ENCODE measurements at regions not wholly inside any gene's neighbourhood (a gene's known extent, or its start where the extent isn't known, plus 50 kb on each side); places are given as distances from the start of the nearest gene placed in this dataset.

GRCh38 chr6:6891949-6892461 lies 215.8 kb upstream of the RREB1 start:
- no peak for DNase-seq

DNA sequence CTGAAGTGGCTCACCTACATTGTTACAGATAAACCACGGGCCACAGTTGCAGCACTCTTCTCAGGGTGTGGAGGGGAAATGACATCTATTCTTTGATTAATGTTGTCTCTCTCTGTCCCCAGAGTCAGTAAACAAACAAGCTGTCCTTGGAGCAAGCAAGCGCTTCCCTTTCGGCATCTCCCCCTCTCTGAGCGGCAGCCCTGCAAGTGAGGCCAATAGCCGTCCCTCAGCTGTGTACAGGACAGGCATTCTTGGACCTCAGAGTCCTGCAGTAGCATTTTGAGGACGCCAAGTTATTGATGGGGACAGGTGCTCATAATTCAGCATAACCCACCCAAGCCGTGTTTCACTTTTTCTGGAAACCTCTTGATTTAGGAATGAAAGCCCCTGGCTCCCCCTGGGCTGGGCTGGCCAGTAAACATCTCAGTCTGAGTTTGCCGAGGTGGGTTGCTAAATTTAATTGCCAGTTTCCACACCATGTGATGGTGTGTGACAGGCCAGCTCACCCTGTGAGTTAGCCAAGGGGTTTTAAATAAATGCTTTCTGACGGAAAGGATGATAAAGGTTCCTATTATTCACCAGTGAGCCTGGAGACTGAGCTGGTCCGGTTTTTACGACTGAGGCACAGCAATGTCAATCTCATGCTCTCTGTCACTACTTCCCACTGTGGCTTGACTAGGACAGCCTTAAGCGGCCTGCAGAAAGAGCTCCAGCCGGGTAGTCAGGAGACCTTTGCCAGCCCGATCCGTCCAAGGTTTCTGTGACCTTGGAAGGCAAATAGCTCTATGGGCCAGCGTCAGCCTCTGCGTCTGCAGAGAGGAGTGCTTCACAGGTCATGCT lies 214.8 kb upstream of the RREB1 start:
- DNase-seq, result peak; percentile 78

- DNase-seq, result no peak
These were observed 214.1 kb upstream of the RREB1 start for GRCh38 chr6:6893701-6894100.

GRCh38 chr6:6895929-6896328 lies 211.8 kb upstream of the RREB1 start:
- DNase-seq, result no peak

DNA sequence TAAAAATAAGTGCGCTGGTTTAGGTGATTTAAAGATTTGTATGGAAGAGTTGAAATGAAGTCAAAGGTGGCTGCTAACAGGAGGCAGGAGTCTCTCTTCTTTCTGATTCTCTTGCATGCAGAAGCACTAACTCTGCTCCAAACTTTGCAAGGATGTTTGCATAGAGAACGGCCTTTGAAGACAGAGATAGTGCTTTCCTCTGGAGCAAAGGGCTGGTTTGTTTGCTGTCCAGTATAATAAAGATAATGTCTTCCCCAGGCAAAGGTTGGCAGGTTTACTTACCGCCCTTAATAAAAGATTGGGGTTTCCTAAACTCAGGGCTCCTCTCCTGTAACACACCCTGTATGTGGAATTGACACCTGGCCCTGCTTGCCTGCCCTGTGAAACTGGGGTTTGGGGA lies 210.6 kb upstream of the RREB1 start:
- DNase-seq, result no peak

GRCh38 chr6:6900569-6901204 lies 207.1 kb upstream of the RREB1 start:
- DNase-seq, result no peak

- DNase-seq, result peak; percentile 53
These were observed 206.5 kb upstream of the RREB1 start for GRCh38 chr6:6901205-6901719.

DNA sequence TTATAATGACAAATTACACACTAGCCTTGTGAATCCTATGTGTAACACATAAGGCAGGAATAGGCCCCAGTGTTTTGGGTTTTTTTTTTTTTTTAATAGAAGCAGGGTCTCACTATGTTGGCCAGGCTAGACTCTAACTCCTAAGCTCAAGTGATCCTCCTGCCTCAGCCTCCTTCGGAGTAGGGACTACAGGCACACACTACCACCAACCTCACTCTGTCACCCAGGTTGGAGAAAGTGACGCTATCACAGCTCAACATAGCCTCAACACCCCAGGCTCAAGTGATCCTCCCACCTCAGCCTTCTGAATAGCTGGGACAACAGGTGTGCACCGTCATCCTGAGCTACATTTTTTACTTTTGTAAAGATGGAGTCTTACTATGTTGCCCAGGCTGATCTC lies 205.8 kb upstream of the RREB1 start:
- no peak for DNase-seq

- DNase-seq, result no peak
These were observed 201.7 kb upstream of the RREB1 start for GRCh38 chr6:6905961-6906518.

DNA sequence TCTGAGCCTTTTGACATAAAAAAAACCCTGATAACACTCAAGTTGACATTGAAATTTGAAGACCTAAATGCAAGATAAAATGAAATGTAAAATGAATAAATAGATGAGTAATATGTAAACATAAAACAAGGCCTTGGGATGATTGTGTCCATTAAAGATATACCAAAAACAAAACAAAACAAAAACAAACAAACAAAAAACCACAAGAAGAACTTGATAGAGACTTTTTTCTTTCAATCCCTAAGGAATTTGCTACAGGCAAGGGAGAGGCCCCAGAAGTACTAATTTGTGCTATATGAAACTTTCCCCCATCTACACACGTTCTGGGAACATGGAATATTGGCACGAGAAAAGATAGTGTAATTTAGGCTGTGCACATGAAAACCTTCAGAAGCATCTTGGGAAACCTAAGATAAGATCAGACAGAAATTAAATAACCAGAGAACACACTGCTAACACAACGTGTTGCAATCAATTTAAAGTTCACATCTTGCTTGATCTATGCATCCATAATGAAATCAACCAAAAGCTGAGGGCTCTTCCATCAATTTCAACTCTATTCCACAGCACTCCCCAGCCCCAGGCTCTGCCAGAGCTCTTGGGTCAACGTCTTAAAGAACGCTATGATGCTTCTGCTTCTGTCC lies 201.1 kb upstream of the RREB1 start:
- no peak for DNase-seq

- DNase-seq, result no peak
These were observed 200.5 kb upstream of the RREB1 start for GRCh38 chr6:6907286-6907685.

- DNase-seq, result no peak
These were observed 199.6 kb upstream of the RREB1 start for GRCh38 chr6:6908121-6908520.

DNA sequence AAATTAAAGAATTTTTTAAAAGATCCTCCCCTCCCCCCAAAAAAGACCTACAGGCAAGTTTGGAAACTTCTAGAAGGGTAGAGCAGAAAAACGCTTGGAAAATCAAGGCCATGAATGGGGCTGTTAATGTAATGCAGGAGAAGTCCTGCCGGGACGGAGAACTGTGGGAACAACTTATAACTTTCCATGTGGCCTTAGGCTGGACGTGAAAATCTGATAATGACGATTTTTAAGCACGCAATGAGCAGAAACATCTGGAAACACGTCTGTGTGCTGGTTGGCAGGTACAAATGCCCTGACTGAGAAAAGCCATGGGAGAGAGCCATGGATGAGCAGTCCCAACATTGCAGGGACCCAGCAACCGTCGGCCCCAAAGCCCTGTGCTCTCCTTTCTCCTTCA lies 198.7 kb upstream of the RREB1 start:
- no peak for DNase-seq

- DNase-seq, result no peak
These were observed 196.9 kb upstream of the RREB1 start for GRCh38 chr6:6910734-6911295.

GRCh38 chr6:6911391-6911790 lies 196.4 kb upstream of the RREB1 start:
- DNase-seq, result no peak

GRCh38 chr6:6912817-6913744 lies 194.7 kb upstream of the RREB1 start:
- no peak for DNase-seq

- no peak for DNase-seq
These were observed 192.5 kb upstream of the RREB1 start for GRCh38 chr6:6915219-6915618.

DNA sequence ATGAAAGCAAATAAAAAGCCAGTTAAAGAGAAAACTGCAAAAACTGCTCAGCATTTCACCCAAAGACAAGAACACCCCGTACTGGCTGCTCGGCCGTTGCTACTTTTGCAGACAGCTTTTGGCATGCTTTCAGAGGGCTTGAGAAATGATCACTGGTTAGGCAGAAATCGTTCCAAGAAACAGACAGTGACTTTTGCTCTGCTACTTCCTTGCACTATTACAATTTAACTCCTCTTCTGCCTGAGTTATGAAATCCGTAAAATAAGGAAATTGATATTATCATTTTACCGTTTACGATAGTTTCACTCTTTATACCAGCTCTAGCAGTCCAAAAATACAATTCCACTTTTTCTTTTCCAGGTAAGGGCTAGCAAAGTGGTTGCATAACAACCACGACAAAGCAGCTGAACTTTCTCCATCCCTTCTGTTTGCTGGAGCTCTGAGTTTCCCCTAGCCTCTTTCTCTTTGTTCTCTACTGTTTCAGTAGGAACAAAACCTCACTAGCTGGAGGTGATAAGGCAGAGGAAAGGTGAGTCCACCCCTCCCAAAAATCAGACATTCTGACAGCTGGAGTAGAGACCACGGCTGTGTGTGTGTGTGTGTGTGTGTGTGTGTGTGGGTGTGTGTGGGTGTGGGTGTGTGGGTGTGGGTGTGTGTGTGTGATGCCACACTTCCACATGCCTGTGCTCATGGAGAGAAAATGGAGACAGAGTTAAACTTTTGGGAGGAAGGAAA lies 191.8 kb upstream of the RREB1 start:
- DNase-seq, result peak; percentile 87

- no peak for DNase-seq
These were observed 191.2 kb upstream of the RREB1 start for GRCh38 chr6:6916598-6916997.

DNA sequence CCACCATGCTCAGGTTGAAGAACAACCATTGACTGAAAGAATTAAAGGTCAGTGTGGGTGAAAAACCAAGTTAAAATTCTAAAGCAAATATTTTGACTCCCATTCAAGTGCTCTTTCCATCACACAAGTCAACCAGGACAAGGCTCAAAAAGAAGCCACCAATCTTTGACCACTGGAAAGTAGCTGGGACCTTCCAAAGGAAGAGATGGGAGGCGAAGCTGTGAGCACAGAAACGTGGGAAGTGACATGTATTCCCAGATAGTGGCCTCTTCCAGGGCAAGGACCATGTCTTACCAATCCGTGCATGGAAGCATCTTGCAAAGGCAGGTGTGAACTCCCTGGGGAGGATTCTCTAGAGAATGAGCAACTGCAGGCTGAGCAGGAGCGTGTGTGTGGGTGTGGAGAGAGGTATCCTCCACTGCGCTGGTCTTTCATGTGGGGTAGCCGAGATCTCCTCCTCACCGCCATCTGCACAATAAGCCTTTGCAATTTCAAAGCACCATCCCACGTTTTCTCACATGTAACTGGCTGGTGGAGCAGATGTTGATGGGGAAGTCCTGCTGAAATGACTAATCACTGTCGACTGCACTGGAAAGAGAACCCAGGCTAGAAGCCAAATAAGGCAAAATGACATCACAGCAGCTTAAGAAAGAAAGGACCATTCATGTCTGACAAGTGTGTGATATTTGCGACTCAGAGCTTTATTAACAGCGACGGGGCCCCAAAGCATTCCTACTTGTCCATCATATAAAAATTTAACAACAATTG lies 189.4 kb upstream of the RREB1 start:
- DNase-seq, result peak; percentile 78
